Testis (tissue), 2 donors: ENCODE measurements at regions not wholly inside any gene's neighbourhood (a gene's known extent, or its start where the extent isn't known, plus 50 kb on each side); places are given as distances from the start of the nearest gene placed in this dataset.

Source experiments
- CTCF ChIP-seq, 3 experiments: fragments of 450-650 bp in 2 of 3; fragments of 200-600 bp in 1 of 3; sonication (generic) in 1 of 3; IDR thresholded peaks; one replicate each; pipeline ENCODE4 v1.5.1; 2016 to 2019; ENCODE audit warnings: antibody characterized with exemption in 3 of 3, mild to moderate bottlenecking in 2 of 3, moderate library complexity in 1 of 3
- POLR2A ChIP-seq: fragments of 450-650 bp; IDR thresholded peaks from one replicate; pipeline ENCODE4 v1.6.1; 2017; ENCODE audit warnings: antibody characterized with exemption, mild to moderate bottlenecking, moderate library complexity

GRCh38 chr9:18385696-18386490 lies 88.1 kb upstream of the ADAMTSL1 start:
- TF ChIP-seq POLR2A = no peak
- TF ChIP-seq CTCF (IDR thresholded peaks at IDR 0.05) = no peak
